ENCODE measurements at regions not wholly inside any gene's neighbourhood (a gene's known extent, or its start where the extent isn't known, plus 50 kb on each side); places are given as distances from the start of the nearest gene placed in this dataset.

DNA sequence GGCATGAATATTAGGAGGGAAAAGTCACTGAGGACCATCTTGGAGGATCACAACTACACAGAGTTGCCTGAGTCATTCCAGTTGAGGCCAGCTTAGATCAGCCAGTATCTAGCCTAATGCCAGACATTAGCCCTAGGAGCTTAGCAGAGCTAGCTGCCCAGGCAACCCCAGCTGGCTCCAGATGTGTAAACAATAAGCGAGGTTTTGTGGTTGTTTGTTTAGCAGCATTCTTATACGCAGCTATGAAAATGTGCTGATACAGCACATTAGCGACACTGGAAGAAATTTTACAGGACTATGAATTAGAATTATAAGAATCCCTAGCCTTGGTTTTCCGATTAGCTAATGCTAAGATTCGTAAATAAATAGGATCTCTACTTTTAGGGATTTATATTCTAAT, 59.3 kb downstream of the BTBD3 start:
- TF ChIP-seq GATA2 (IDR thresholded peaks at IDR 0.05; ENCODE audit: low read depth, low read length): no peak
- no peak for TF ChIP-seq GATA3 (IDR thresholded peaks at IDR 0.05; ENCODE audit: low read depth, low read length)

DNA sequence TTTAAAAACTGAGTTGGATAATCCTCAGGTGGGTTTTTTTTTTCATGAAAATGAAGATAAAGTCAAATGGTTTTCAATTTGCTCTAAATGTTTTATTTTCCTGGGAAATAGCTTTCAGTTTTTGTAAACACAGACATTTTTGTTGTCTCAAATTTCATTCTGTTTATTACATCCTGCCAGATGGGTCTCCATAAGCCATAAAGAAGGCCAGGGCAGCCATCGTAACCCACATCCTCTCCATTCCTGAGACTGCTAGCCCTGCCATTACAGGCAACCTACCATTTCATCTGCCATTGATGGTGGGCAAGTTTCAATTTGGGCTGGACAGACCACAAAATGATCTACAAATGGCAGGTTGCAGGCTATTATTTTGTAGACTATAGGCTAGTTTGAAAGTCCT, 60.8 kb downstream of the BTBD3 start:
- TF ChIP-seq GATA2 (IDR thresholded peaks at IDR 0.05; ENCODE audit: low read depth, low read length): no peak
- no peak for TF ChIP-seq GATA3 (IDR thresholded peaks at IDR 0.05; ENCODE audit: low read depth, low read length)

DNA sequence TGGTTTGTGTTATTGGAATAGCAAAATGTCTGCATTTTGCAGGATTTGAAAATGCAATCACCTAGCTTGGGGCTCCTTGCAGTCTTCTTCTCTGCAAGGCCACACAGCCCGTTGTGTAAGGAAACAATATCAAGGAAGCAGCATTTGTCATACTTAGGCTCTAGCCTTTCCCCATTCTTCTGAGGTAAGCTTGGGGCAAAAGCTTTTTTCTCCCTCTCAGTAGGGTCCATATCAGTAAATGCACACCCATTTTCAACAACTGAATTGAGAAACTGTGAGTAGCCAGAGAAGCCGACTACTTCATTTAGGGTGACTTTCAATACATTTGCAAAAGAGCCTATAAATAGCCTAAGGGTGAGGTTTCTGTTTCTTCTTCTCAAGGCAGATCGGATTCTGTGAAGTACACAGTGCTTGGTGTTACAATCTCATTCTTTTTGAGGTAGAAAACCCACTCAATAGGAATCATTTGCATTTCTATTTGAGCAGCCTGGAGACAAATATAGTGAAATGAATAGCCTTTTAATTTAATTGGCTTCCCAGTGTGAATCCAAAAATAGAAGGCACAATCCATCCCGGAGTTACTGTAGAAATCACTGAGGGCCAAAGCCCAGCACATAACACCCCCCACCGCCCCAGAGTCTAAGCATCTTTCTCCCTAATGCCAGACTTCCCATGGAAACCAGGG, 61.8 kb downstream of the BTBD3 start:
- TF ChIP-seq GATA2 (IDR thresholded peaks at IDR 0.05; ENCODE audit: low read depth, low read length) (no peak), GATA3 (IDR thresholded peaks at IDR 0.05; ENCODE audit: low read depth, low read length) (no peak)

DNA sequence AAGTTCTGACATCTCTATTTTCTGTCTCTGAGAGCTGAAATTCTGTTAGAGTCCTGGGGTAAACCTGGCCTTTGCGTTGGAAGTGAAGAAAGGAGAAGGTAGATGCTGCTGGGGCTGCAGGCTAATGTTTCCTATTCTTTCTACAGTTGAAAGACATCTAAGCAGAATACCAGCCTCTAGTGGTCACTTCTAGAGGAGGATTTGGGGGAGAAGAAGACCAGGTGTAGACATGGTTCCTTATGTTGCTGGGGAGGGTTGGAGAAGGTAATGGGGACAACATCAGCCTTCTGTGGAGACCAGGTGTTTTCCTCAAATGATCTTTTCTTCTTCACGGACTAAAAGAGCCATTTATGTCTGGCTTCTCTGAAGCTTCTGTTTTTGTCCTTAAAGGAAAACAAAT, 62.6 kb downstream of the BTBD3 start:
- TF ChIP-seq GATA3 (IDR thresholded peaks at IDR 0.05; ENCODE audit: low read depth, low read length): no peak
- TF ChIP-seq GATA2 (IDR thresholded peaks at IDR 0.05; ENCODE audit: low read depth, low read length): no peak

DNA sequence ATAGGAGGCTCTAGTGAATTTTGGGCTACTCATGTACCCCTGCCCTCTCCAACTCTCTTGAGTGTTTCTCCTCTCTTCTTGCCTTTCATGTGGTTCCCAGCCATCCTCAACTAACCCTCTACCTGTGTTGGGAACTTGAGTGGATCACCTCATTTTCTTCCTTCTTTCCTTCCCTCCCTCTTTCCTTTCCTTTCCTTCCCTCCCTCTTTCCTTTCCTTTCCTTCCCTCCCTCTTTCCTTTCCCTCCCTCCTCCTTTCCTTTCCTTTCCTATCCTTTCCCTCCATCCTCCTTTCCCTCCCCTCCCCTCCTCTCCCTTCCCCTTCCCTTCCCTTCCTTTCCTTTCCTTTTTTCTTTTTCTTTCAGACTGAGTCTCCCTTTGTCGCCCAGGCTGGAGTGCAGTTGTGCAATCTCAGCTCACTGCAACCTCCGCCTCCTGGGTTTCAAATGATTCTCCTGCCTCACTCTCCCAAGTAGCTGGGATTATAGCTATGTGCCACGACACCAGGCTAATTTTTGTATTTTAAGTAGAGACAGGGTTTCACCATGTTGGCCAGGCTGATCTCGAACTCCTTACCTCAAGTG, 63.8 kb downstream of the BTBD3 start:
- TF ChIP-seq GATA2 (IDR thresholded peaks at IDR 0.05; ENCODE audit: low read depth, low read length) (no peak), GATA3 (IDR thresholded peaks at IDR 0.05; ENCODE audit: low read depth, low read length) (no peak)

DNA sequence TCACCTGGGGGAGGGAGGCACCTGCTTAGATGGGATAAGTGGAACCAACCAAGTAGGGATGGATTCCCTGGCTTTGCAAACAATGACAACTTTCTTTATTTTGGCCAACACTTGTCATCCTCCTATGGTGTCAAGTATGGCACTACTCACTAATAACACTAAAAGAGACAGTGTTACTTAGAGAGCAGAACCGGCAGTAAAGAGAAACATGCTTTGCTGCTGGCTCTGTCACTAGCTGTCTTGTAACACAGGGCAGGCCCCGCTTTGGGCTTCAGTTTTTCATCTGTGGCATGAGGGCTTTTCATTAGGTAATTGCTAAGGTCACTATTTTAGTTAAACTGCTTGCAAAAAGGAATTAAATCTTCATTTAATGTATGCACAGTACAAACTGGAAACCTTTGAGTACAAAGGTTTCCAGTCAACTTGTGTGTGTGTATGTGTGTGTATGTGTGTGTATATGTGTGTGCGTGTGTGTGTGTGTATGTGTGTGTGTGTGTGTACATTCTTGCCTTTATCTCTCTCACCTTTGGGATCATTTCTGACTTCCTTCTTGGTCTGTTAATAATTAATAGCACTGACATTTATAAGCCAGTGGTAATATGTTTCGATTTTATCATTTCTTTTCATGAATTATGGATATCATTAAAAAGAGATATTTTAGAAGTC, 64.7 kb downstream of the BTBD3 start:
- TF ChIP-seq GATA2 (IDR thresholded peaks at IDR 0.05; ENCODE audit: low read depth, low read length) (no peak), GATA3 (IDR thresholded peaks at IDR 0.05; ENCODE audit: low read depth, low read length) (no peak)

DNA sequence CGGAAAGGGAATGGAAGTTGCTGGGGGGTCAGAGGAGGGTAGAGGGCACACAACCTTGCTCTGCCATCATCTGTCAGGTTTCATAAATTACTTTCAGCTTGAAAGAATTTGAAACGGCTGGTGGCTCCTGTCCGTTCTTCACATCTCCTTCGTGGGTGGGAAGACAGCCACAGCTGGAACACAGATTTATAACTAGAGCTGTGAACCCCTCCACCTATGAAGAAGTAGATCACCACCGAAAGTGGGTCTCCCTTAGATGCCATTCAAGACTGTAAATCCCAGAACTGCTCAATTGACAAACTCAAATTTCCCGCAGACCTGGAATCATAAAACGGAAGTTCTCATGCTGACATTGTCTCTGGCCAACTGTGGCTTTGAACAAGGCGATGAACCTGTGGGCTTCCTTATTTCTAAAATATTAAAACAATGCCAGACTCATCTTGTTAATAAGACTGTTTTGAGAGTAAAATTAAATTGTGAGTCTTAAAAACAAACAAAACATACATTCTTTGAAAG, 65.3 kb downstream of the BTBD3 start:
- TF ChIP-seq GATA3 (IDR thresholded peaks at IDR 0.05; ENCODE audit: low read depth, low read length) (no peak), GATA2 (IDR thresholded peaks at IDR 0.05; ENCODE audit: low read depth, low read length) (no peak)

DNA sequence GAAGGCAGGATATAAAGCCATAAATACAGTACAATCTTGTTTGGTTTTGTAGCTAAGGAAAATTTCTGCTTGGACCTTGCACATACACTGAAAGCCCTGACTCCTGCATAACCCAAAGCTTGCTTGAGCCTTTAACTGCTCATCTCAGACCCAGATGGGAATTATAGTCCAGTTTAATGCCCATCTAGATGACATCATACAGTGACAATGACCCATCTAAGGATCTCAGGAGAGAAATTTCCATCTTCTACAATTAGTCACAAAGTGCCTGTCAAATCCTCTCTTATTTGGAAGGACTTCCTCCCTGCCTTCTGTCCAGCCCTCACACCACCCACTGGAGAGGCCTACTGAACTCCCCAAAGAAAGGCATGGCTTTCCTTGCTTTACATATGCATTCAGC, 69.3 kb downstream of the BTBD3 start:
- TF ChIP-seq GATA3 (IDR thresholded peaks at IDR 0.05; ENCODE audit: low read depth, low read length) (no peak), GATA2 (IDR thresholded peaks at IDR 0.05; ENCODE audit: low read depth, low read length) (no peak)

DNA sequence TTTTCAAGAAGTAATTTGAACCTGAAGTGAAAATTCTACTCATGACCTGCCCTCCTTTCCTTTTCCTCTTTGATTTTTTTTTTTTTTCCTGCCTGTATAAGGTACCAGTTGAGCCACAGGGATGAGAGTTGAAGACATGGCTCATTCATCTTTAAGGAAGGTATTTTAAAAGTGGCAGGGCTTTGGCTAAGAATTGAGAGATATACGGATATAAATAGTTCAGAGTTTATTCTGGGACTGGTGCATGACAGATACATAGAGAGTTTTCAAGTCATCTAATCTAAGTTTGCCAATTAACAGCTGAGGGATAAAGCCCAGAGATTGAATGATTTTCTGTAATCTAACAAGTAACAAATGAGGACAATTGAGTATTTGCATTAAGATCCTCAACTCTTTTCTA, 69.8 kb downstream of the BTBD3 start:
- no peak for TF ChIP-seq GATA3 (IDR thresholded peaks at IDR 0.05; ENCODE audit: low read depth, low read length)
- TF ChIP-seq GATA2 (IDR thresholded peaks at IDR 0.05; ENCODE audit: low read depth, low read length): no peak

DNA sequence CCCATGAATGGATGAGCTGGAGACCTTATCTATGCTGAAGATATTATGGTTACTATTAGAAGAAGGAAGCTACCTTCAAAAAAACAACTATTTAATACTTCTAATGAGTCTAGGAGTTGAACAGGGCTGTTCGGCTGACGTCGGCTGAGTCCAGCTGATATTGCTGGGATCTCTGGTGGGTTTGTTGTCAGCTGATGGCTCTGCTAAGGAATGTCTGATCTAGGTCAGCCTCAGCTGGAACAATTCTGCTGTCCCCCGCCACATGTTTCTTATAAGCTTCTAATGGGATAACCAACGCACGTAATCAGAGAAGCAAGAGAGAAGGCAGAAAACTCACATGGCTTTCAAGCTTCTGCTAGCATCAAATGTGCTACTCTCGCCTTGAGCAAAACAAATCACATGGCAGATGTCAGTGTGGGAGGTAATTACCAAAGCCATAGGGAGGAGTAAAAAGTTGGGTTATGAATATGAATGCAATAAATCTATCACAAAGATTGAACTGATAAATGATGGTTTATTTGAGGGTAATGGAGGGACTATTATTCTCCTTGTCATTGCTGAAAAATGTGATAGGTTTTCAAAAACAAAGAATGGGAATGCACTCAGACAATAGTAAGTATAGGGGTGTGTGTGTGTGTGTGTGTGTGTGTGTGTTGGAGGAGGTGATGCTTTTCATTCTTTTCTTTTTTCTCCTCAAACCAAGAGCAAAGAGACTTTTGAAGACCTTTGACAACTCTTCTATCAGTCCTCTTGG, 71.5 kb downstream of the BTBD3 start:
- TF ChIP-seq GATA2 (IDR thresholded peaks at IDR 0.05; ENCODE audit: low read depth, low read length) (no peak), GATA3 (IDR thresholded peaks at IDR 0.05; ENCODE audit: low read depth, low read length) (no peak)

DNA sequence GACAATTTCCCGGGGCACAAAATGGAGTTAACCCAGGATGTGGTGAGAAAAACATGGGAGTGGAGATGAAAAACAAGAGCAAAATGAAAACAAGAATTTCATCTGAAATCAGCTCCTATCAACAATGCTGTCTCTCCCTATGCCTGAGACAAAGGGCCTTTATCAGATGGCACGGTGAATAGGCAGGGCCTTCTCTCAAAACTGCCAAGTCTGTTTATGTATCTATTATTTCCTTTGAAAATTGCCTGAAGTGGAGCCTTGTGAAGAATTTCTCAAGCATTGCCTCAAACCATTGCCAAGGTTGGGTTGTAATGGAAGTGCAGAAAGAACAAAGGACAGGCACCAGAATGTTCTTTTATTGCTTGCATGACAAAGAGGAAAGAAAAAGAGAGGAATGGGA, 74.7 kb downstream of the BTBD3 start:
- no peak for TF ChIP-seq GATA2 (IDR thresholded peaks at IDR 0.05; ENCODE audit: low read depth, low read length)
- no peak for TF ChIP-seq GATA3 (IDR thresholded peaks at IDR 0.05; ENCODE audit: low read depth, low read length)

DNA sequence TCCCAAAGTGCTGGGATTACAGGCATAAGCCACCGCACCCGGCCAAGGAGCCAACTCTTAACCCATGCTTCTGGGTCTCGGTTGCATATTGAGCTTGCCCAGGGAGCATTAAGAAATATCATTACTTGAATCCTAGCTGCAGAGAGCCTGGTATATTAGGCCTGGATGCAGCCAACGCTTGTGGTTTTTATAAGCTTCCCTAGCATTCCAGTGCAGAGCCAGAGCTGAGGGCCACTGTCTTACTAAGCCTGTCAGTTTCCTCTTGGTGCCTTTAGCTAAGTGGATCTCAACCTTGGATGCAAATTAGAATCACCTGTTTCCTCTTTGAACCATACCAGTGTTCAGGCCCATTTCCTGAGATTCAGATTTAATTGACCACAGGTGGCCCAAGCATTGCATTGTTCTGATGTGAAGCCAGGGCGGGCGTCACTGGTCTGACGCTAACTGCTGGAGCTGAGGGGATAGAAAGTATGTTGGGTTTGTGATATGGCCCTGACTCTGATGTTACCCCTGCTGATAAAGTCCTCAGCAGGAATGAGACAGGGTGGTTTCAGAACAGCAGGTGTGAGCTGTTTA, 76.3 kb downstream of the BTBD3 start:
- TF ChIP-seq GATA3 (IDR thresholded peaks at IDR 0.05; ENCODE audit: low read depth, low read length) (no peak), GATA2 (IDR thresholded peaks at IDR 0.05; ENCODE audit: low read depth, low read length) (no peak)

DNA sequence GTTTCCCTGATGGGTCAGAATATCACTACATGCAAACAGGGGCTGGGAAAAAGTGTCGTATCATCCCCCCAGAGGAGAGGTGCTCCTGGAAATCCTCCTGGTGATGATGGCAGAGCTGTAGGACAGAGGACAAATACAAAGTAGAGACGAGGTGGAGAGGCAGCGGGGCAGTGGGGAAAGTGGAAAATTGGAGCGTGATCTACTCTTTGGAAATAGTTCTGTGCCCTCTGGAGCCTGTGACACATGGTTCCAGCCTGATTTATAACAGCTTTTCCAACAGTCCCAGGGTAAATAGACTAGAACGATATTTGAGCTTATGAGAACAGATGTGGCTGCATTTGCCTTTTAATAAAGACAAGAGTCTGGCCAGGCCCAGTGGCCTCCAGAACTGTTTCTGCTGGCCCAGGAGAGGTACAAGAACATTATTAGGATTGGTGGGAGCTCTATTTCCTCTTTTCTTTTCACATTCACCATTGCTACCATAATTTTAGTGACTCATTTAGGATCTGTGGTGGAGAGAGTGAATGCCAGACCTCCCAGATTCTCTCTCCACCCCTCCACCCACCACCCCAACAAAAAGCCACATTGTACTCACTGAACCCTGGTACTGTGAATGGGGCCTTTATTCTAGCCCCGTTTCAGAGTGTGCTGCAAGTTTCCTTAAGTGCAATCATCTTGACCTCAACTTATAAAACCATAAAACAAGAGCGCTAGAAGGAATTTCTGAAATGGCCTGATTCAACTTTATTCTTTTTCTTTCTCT, 78.3 kb downstream of the BTBD3 start:
- TF ChIP-seq GATA3 (IDR thresholded peaks at IDR 0.05; ENCODE audit: low read depth, low read length): no peak
- no peak for TF ChIP-seq GATA2 (IDR thresholded peaks at IDR 0.05; ENCODE audit: low read depth, low read length)

Measured in SH-SY5Y (cell line).